Lower lobe of right lung (tissue), 2 donors: ENCODE measurements at regions not wholly inside any gene's neighbourhood (a gene's known extent, or its start where the extent isn't known, plus 50 kb on each side); places are given as distances from the start of the nearest gene placed in this dataset.
"Not testable (repeated sequence)": the region's sequence is repeated elsewhere in the genome, so short reads cannot be mapped to it uniquely, and the experiment has no call there.

ENCODE experiments used
- ATAC-seq, 2 donors: fragments of 200-7000 bp; cut with Tn5 transposase; one replicate each; pipeline ENCODE4 v1.9.1; 2020 to 2022; ENCODE audit warnings: mild to moderate bottlenecking in 2 of 2, moderate library complexity in 2 of 2
- DNase-seq: peaks from one replicate; pipeline ENCODE4 v3.0.0-alpha.2; 2020
- H3K27ac ChIP-seq: fragments of 200-600 bp; one replicate; pipeline ENCODE4 v1.8.0; 2022
- H3K27me3 ChIP-seq: fragments of 200-600 bp; one replicate; pipeline ENCODE4 v1.8.0; 2022; ENCODE audit warnings: low read depth
- H3K36me3 ChIP-seq: fragments of 200-600 bp; one replicate; pipeline ENCODE4 v1.8.0; 2022; ENCODE audit warnings: mild to moderate bottlenecking
- H3K4me1 ChIP-seq: fragments of 200-600 bp; one replicate; pipeline ENCODE4 v1.8.0; 2022
- H3K4me3 ChIP-seq: fragments of 200-600 bp; one replicate; pipeline ENCODE4 v1.8.0; 2022; ENCODE audit warnings: mild to moderate bottlenecking
- H3K9me3 ChIP-seq: fragments of 200-600 bp; one replicate; pipeline ENCODE4 v1.8.0; 2022
- CTCF ChIP-seq: fragments of 200-600 bp; IDR thresholded peaks from one replicate; pipeline ENCODE4 v1.8.0; 2022; ENCODE audit warnings: antibody characterized with exemption, mild to moderate bottlenecking
- intact Hi-C: fragments of 100-400 bp; cut with DNase I; formaldehyde crosslinking; loops from one replicate; pipeline ENCODE4 v1.11.0; 2022
- donor health status: DM: no; HTN: yes; CAD: no; lungs with severe emphysema.

- no peaks in the 10 kb centered on the region for H3K36me3 ChIP-seq
- DNase-seq (no peak), ATAC-seq (no peak)
- intact Hi-C loops: no loop called here
- H3K27ac ChIP-seq: no peak overlapping the region
- H3K9me3 ChIP-seq: no peaks in the 10 kb centered on the region
- no peak for TF ChIP-seq CTCF
- no peaks in the 10 kb centered on the region for H3K4me1 ChIP-seq
- no peak overlapping the region for H3K4me3 ChIP-seq
- H3K27me3 ChIP-seq: no peaks in the 10 kb centered on the region
Observed at GRCh38 chr11:21710809-21711208, 482.1 kb upstream of the ANO5 start.

GRCh38 chr11:21711341-21711740 is 481.5 kb upstream of the ANO5 start:
- Histone ChIP-seq H3K4me3 (no peak overlapping the region), H3K9me3 (no peaks in the 10 kb centered on the region), H3K27ac (no peak overlapping the region), H3K27me3 (no peaks in the 10 kb centered on the region), H3K36me3 (no peaks in the 10 kb centered on the region), H3K4me1 (no peaks in the 10 kb centered on the region)
- ATAC-seq: no peak
- no peak for TF ChIP-seq CTCF
- intact Hi-C loops: no loop called here
- DNase-seq: no peak

GRCh38 chr11:21723678-21724077 is 469.2 kb upstream of the ANO5 start:
- TF ChIP-seq CTCF: no peak
- Histone ChIP-seq H3K9me3 (no peaks in the 10 kb centered on the region), H3K27ac (no peak overlapping the region), H3K36me3 (no peaks in the 10 kb centered on the region), H3K4me3 (no peak overlapping the region), H3K4me1 (no peaks in the 10 kb centered on the region), H3K27me3 (no peaks in the 10 kb centered on the region)
- ATAC-seq (no peak), DNase-seq (no peak)
- intact Hi-C loops: no loop called here

- Histone ChIP-seq H3K27ac (no peak overlapping the region), H3K4me3 (no peak overlapping the region), H3K9me3 (no peaks in the 10 kb centered on the region), H3K36me3 (no peaks in the 10 kb centered on the region), H3K27me3 (no peaks in the 10 kb centered on the region), H3K4me1 (no peaks in the 10 kb centered on the region)
- TF ChIP-seq CTCF: no peak
- intact Hi-C loops: no loop called here
- ATAC-seq: no peak
- no peak for DNase-seq
Observed at GRCh38 chr11:21727102-21727501, 465.8 kb upstream of the ANO5 start.

- no peaks in the 10 kb centered on the region for H3K4me1 ChIP-seq
- ATAC-seq: no peak
- intact Hi-C loops: no loop called here
Observed at GRCh38 chr11:21736404-21736803, 456.5 kb upstream of the ANO5 start.

GRCh38 chr11:21752475-21753243 is 440.2 kb upstream of the ANO5 start:
- not testable (repeated sequence) for DNase-seq

More at GRCh38 chr11:21736404-21736803, 456.5 kb upstream of the ANO5 start:
- no peak for TF ChIP-seq CTCF
- Histone ChIP-seq H3K4me3 (no peak overlapping the region), H3K27me3 (no peaks in the 10 kb centered on the region), H3K9me3 (peaks cover 4% of the 10 kb centered on the region), H3K36me3 (no peaks in the 10 kb centered on the region), H3K27ac (no peak overlapping the region)
- no peak for DNase-seq

GRCh38 chr11:21753244-21753767 is 439.6 kb upstream of the ANO5 start:
- H3K36me3 ChIP-seq, ATAC-seq, intact Hi-C loops, H3K9me3 ChIP-seq, H3K27me3 ChIP-seq, H3K4me3 ChIP-seq, DNase-seq, H3K4me1 ChIP-seq, H3K27ac ChIP-seq: not testable (repeated sequence)

More at GRCh38 chr11:21752475-21753243, 440.2 kb upstream of the ANO5 start:
- H3K27me3 ChIP-seq, H3K36me3 ChIP-seq, ATAC-seq, H3K9me3 ChIP-seq, H3K27ac ChIP-seq, H3K4me1 ChIP-seq, intact Hi-C loops, H3K4me3 ChIP-seq: not testable (repeated sequence)
